CD4-positive, alpha-beta memory T cell (primary cell): ENCODE measurements at regions not wholly inside any gene's neighbourhood (a gene's known extent, or its start where the extent isn't known, plus 50 kb on each side); places are given as distances from the start of the nearest gene placed in this dataset.

Experiments used
- CTCF ChIA-PET: fragments of 350-600 bp; sonication (Branson Sonifier 250); formaldehyde crosslinking; loops from one replicate; lab custom pipeline; 2021; ENCODE audit warnings: inconsistent platforms; ENCODE audit not compliant: partially characterized antibody; lab: Charles Lee
- POLR2A ChIA-PET: fragments of 350-600 bp; sonication (Branson Sonifier 250); formaldehyde crosslinking; loops from one replicate; lab custom pipeline; 2021; ENCODE audit not compliant: partially characterized antibody; lab: Charles Lee
- DNase-seq, 5 donors: peaks; one replicate each; pipeline versions ENCODE4 v3.0.0 to v3.0.0-alpha.2; 2020 to 2022; ENCODE audit warnings: mixed read lengths in 1 of 5
- H3K27ac ChIP-seq: one replicate; pipeline ENCODE4 v1.7.0; 2013; ENCODE audit warnings: low read depth, low read length
- H3K27me3 ChIP-seq: 2 replicates; pipeline ENCODE4 v1.7.0; 2013; ENCODE audit warnings: mild to moderate bottlenecking, low read length, moderate library complexity; ENCODE audit not compliant: insufficient read depth
- H3K36me3 ChIP-seq: 2 replicates; pipeline ENCODE4 v1.7.0; 2013; ENCODE audit warnings: mild to moderate bottlenecking, low read length, moderate library complexity; ENCODE audit not compliant: insufficient read depth
- H3K4me1 ChIP-seq: 2 replicates; pipeline ENCODE4 v1.7.0; 2013; ENCODE audit warnings: mild to moderate bottlenecking, low read length, moderate library complexity; ENCODE audit not compliant: insufficient read depth
- H3K4me3 ChIP-seq, 2 donors: one replicate each; pipeline ENCODE4 v1.7.0; 2013; ENCODE audit warnings: low read length in 2 of 2, mild to moderate bottlenecking in 1 of 2
- H3K9me3 ChIP-seq, 2 donors: one replicate each; pipeline ENCODE4 v1.7.0; 2013; ENCODE audit warnings: low read length in 2 of 2, control low read depth in 1 of 2; ENCODE audit not compliant: control insufficient read depth in 1 of 2
- H3K27ac Mint-ChIP-seq, 7 donors: one replicate each; pipeline ENCODE4 v1.8.0; 2020 to 2021; ENCODE audit warnings: mixed read lengths in 7 of 7, mild to moderate bottlenecking in 6 of 7, inconsistent platforms in 3 of 7, moderate library complexity in 3 of 7
- H3K27me3 Mint-ChIP-seq, 2 donors: one replicate each; pipeline ENCODE4 v1.8.0; 2020 to 2021; ENCODE audit warnings: mixed read lengths in 2 of 2
- H3K36me3 Mint-ChIP-seq, 2 donors: one replicate each; pipeline ENCODE4 v1.8.0; 2020 to 2021; ENCODE audit warnings: mixed read lengths in 2 of 2, inconsistent platforms in 1 of 2, mild to moderate bottlenecking in 1 of 2
- H3K4me1 Mint-ChIP-seq, 4 donors: one replicate each; pipeline ENCODE4 v1.8.0; 2020 to 2021; ENCODE audit warnings: mixed read lengths in 4 of 4, mild to moderate bottlenecking in 1 of 4
- H3K4me3 Mint-ChIP-seq, 8 donors: one replicate each; pipeline ENCODE4 v1.8.0; 2020 to 2021; ENCODE audit warnings: mixed read lengths in 8 of 8, mild to moderate bottlenecking in 7 of 8, moderate library complexity in 6 of 8, inconsistent platforms in 3 of 8
- H3K9me3 Mint-ChIP-seq, 8 donors: one replicate each; pipeline ENCODE4 v1.8.0; 2020 to 2021; ENCODE audit warnings: mixed read lengths in 8 of 8, mild to moderate bottlenecking in 5 of 8, inconsistent platforms in 3 of 8, moderate library complexity in 1 of 8
- intact Hi-C: fragments of 100-400 bp; cut with micrococcal nuclease; formaldehyde crosslinking; loops from one replicate; pipeline ENCODE4 v1.15.1; 2023

- Mint-ChIP-seq H3K27ac (no peak overlapping the region), H3K4me3 (no peak overlapping the region), H3K27me3 (peaks cover 0 to 11% of the 10 kb centered on the region in 2 donors), H3K4me1 (peaks cover 0 to 1% (median 0%) of the 10 kb centered on the region in 4 donors), H3K36me3 (no peaks in the 10 kb centered on the region), H3K9me3 (no peaks in the 10 kb centered on the region)
- Histone ChIP-seq H3K36me3 (no peaks in the 10 kb centered on the region), H3K27ac (no peak overlapping the region), H3K9me3 (no peaks in the 10 kb centered on the region), H3K4me3 (no peak overlapping the region), H3K4me1 (no peaks in the 10 kb centered on the region), H3K27me3 (no peaks in the 10 kb centered on the region)
- ChIA-PET POLR2A (no interaction called here), CTCF (no interaction called here)
- intact Hi-C loops: no loop called here
- no peak for DNase-seq
These were observed 528.4 kb downstream of the TBC1D22A start for GRCh38 chr22:47290706-47291430.

GRCh38 chr22:47289336-47289985 lies 527.0 kb downstream of the TBC1D22A start:
- peaks cover 0 to 8% of the 10 kb centered on the region in 2 donors for H3K27me3 Mint-ChIP-seq
- H3K4me1 Mint-ChIP-seq: peaks cover 0 to 1% (median 0%) of the 10 kb centered on the region in 4 donors
- H3K36me3 ChIP-seq: no peaks in the 10 kb centered on the region
- no peak overlapping the region for H3K27ac Mint-ChIP-seq
- H3K4me3 ChIP-seq: no peak overlapping the region
- no peaks in the 10 kb centered on the region for H3K9me3 Mint-ChIP-seq
- no peaks in the 10 kb centered on the region for H3K9me3 ChIP-seq
- DNase-seq: no peak
- intact Hi-C loops: no loop called here
- H3K4me1 ChIP-seq: no peaks in the 10 kb centered on the region
- H3K36me3 Mint-ChIP-seq: no peaks in the 10 kb centered on the region
- H3K4me3 Mint-ChIP-seq: no peak overlapping the region
- ChIA-PET CTCF (no interaction called here), POLR2A (no interaction called here)
- no peaks in the 10 kb centered on the region for H3K27me3 ChIP-seq
- no peak overlapping the region for H3K27ac ChIP-seq

- no peaks in the 10 kb centered on the region for H3K9me3 Mint-ChIP-seq
These were observed 526.2 kb downstream of the TBC1D22A start for GRCh38 chr22:47288680-47289079.

GRCh38 chr22:47287516-47287915 lies 525.1 kb downstream of the TBC1D22A start:
- intact Hi-C loops: no loop called here
- Mint-ChIP-seq H3K36me3 (no peaks in the 10 kb centered on the region), H3K9me3 (no peaks in the 10 kb centered on the region), H3K4me3 (no peak overlapping the region), H3K27ac (no peak overlapping the region), H3K27me3 (peaks cover 0 to 6% of the 10 kb centered on the region in 2 donors), H3K4me1 (no peaks in the 10 kb centered on the region)
- ChIA-PET POLR2A (no interaction called here), CTCF (no interaction called here)
- Histone ChIP-seq H3K36me3 (no peaks in the 10 kb centered on the region), H3K9me3 (no peaks in the 10 kb centered on the region), H3K4me1 (no peaks in the 10 kb centered on the region), H3K4me3 (no peak overlapping the region), H3K27me3 (no peaks in the 10 kb centered on the region), H3K27ac (no peak overlapping the region)
- no peak for DNase-seq

More at GRCh38 chr22:47288680-47289079, 526.2 kb downstream of the TBC1D22A start:
- Histone ChIP-seq H3K9me3 (no peaks in the 10 kb centered on the region), H3K27ac (no peak overlapping the region), H3K4me1 (no peaks in the 10 kb centered on the region), H3K4me3 (no peak overlapping the region), H3K27me3 (no peaks in the 10 kb centered on the region), H3K36me3 (no peaks in the 10 kb centered on the region)
- no peak overlapping the region for H3K4me3 Mint-ChIP-seq
- ChIA-PET POLR2A (no interaction called here), CTCF (no interaction called here)
- H3K27ac Mint-ChIP-seq: no peak overlapping the region
- intact Hi-C loops: no loop called here
- DNase-seq: no peak
- H3K4me1 Mint-ChIP-seq: peaks cover 0 to under 1% (median 0%) of the 10 kb centered on the region in 4 donors
- H3K27me3 Mint-ChIP-seq: peaks cover 0 to 6% of the 10 kb centered on the region in 2 donors
- no peaks in the 10 kb centered on the region for H3K36me3 Mint-ChIP-seq

- H3K9me3 ChIP-seq: no peaks in the 10 kb centered on the region
- H3K36me3 Mint-ChIP-seq: no peaks in the 10 kb centered on the region
- no peak overlapping the region for H3K4me3 Mint-ChIP-seq
- ChIA-PET POLR2A (no interaction called here), CTCF (no interaction called here)
- H3K36me3 ChIP-seq: no peaks in the 10 kb centered on the region
- no peaks in the 10 kb centered on the region for H3K4me1 Mint-ChIP-seq
- no peaks in the 10 kb centered on the region for H3K4me1 ChIP-seq
- no peak overlapping the region for H3K27ac ChIP-seq
- no peak for DNase-seq
- no peaks in the 10 kb centered on the region for H3K9me3 Mint-ChIP-seq
- intact Hi-C loops: no loop called here
- H3K27me3 ChIP-seq: no peaks in the 10 kb centered on the region
- no peak overlapping the region for H3K4me3 ChIP-seq
- no peak overlapping the region for H3K27ac Mint-ChIP-seq
- H3K27me3 Mint-ChIP-seq: peaks cover 0 to 6% of the 10 kb centered on the region in 2 donors
These were observed 524.1 kb downstream of the TBC1D22A start for GRCh38 chr22:47286590-47286989.

- intact Hi-C loops: no loop called here
- ChIA-PET POLR2A (no interaction called here), CTCF (no interaction called here)
- H3K4me3 Mint-ChIP-seq: no peak overlapping the region
- Histone ChIP-seq H3K4me3 (no peak overlapping the region), H3K9me3 (no peaks in the 10 kb centered on the region), H3K27me3 (no peaks in the 10 kb centered on the region), H3K27ac (no peak overlapping the region), H3K4me1 (no peaks in the 10 kb centered on the region), H3K36me3 (no peaks in the 10 kb centered on the region)
- H3K27ac Mint-ChIP-seq: no peak overlapping the region
- H3K9me3 Mint-ChIP-seq: no peaks in the 10 kb centered on the region
- DNase-seq: no peak
- no peaks in the 10 kb centered on the region for H3K36me3 Mint-ChIP-seq
- H3K27me3 Mint-ChIP-seq: peaks cover 1 to 6% of the 10 kb centered on the region in 2 donors
- H3K4me1 Mint-ChIP-seq: no peaks in the 10 kb centered on the region
These were observed 523.5 kb downstream of the TBC1D22A start for GRCh38 chr22:47285981-47286380.

- ChIA-PET CTCF (no interaction called here), POLR2A (no interaction called here)
- H3K4me3 ChIP-seq: no peak overlapping the region
- no peak overlapping the region for H3K27ac Mint-ChIP-seq
- H3K4me3 Mint-ChIP-seq: no peak overlapping the region
- H3K4me1 Mint-ChIP-seq: no peaks in the 10 kb centered on the region
- no peaks in the 10 kb centered on the region for H3K4me1 ChIP-seq
- H3K27me3 Mint-ChIP-seq: peaks cover 1 to 6% of the 10 kb centered on the region in 2 donors
- intact Hi-C loops: no loop called here
- H3K9me3 Mint-ChIP-seq: no peaks in the 10 kb centered on the region
- no peaks in the 10 kb centered on the region for H3K27me3 ChIP-seq
- H3K27ac ChIP-seq: no peak overlapping the region
- H3K9me3 ChIP-seq: no peaks in the 10 kb centered on the region
- no peaks in the 10 kb centered on the region for H3K36me3 ChIP-seq
- H3K36me3 Mint-ChIP-seq: no peaks in the 10 kb centered on the region
- no peak for DNase-seq
These were observed 522.4 kb downstream of the TBC1D22A start for GRCh38 chr22:47284822-47285221.
